NAMALWA (cell line): ENCODE measurements at regions not wholly inside any gene's neighbourhood (a gene's known extent, or its start where the extent isn't known, plus 50 kb on each side); places are given as distances from the start of the nearest gene placed in this dataset.

Experiments used
- DNase-seq: peaks from one replicate; pipeline ENCODE4 v3.0.0-alpha.2; 2015; ENCODE audit warnings: low spot score

GRCh38 chr1:177571485-177572076, 398.3 kb downstream of the SEC16B start:
- DNase-seq = no peak

- DNase-seq = no peak
Observed at GRCh38 chr1:177571076-177571475, 398.8 kb downstream of the SEC16B start.

GRCh38 chr1:177569476-177569875, 398.7 kb downstream of the BRINP2 start:
- DNase-seq = no peak

- DNase-seq = peak; percentile 29
Observed at GRCh38 chr1:177568622-177569021, 397.9 kb downstream of the BRINP2 start.

- peak; percentile 37 for DNase-seq
Observed at GRCh38 chr1:177567393-177567792, 396.6 kb downstream of the BRINP2 start.

GRCh38 chr1:177566495-177566894, 395.7 kb downstream of the BRINP2 start:
- no peak for DNase-seq

GRCh38 chr1:177561436-177561835, 390.7 kb downstream of the BRINP2 start:
- no peak for DNase-seq

GRCh38 chr1:177558372-177558771, 387.6 kb downstream of the BRINP2 start:
- no peak for DNase-seq

- DNase-seq = no peak
Observed at GRCh38 chr1:177556163-177556562, 385.4 kb downstream of the BRINP2 start.

- DNase-seq = no peak
Observed at GRCh38 chr1:177547200-177547599, 376.4 kb downstream of the BRINP2 start.

GRCh38 chr1:177546346-177546745, 375.6 kb downstream of the BRINP2 start:
- no peak for DNase-seq

GRCh38 chr1:177526201-177526600, 355.4 kb downstream of the BRINP2 start:
- DNase-seq = no peak

GRCh38 chr1:177525176-177525575, 354.4 kb downstream of the BRINP2 start:
- DNase-seq = no peak

GRCh38 chr1:177517546-177517945, 346.8 kb downstream of the BRINP2 start:
- no peak for DNase-seq

GRCh38 chr1:177514207-177514606, 343.4 kb downstream of the BRINP2 start:
- no peak for DNase-seq

GRCh38 chr1:177511036-177511435, 340.3 kb downstream of the BRINP2 start:
- DNase-seq = no peak

- DNase-seq = no peak
Observed at GRCh38 chr1:177505905-177506590, 335.3 kb downstream of the BRINP2 start.

- no peak for DNase-seq
Observed at GRCh38 chr1:177495878-177496277, 325.1 kb downstream of the BRINP2 start.

GRCh38 chr1:177490786-177491185, 320.0 kb downstream of the BRINP2 start:
- no peak for DNase-seq

GRCh38 chr1:177490036-177490639, 319.4 kb downstream of the BRINP2 start:
- peak; percentile 13 for DNase-seq

GRCh38 chr1:177488722-177489121, 318.0 kb downstream of the BRINP2 start:
- no peak for DNase-seq

- DNase-seq = no peak
Observed at GRCh38 chr1:177487481-177487880, 316.7 kb downstream of the BRINP2 start.

- no peak for DNase-seq
Observed at GRCh38 chr1:177480741-177481305, 310.1 kb downstream of the BRINP2 start.
